GM19324 (cell line): ENCODE measurements at regions not wholly inside any gene's neighbourhood (a gene's known extent, or its start where the extent isn't known, plus 50 kb on each side); places are given as distances from the start of the nearest gene placed in this dataset.
"Not testable (repeated sequence)": the region's sequence is repeated elsewhere in the genome, so short reads cannot be mapped to it uniquely, and the experiment has no call there.

Source experiments
- ATAC-seq: cut with Tn5 transposase; IDR thresholded peaks from one replicate; pipeline ENCODE4 v1.9.1; 2021; ENCODE audit warnings: mild to moderate bottlenecking, moderate library complexity; ENCODE audit not compliant: unreplicated experiment, low FRiP score

GRCh38 chr16:9603316-9603715 lies 511.9 kb downstream of the HAPSTR1 start:
- no peak for ATAC-seq

DNA sequence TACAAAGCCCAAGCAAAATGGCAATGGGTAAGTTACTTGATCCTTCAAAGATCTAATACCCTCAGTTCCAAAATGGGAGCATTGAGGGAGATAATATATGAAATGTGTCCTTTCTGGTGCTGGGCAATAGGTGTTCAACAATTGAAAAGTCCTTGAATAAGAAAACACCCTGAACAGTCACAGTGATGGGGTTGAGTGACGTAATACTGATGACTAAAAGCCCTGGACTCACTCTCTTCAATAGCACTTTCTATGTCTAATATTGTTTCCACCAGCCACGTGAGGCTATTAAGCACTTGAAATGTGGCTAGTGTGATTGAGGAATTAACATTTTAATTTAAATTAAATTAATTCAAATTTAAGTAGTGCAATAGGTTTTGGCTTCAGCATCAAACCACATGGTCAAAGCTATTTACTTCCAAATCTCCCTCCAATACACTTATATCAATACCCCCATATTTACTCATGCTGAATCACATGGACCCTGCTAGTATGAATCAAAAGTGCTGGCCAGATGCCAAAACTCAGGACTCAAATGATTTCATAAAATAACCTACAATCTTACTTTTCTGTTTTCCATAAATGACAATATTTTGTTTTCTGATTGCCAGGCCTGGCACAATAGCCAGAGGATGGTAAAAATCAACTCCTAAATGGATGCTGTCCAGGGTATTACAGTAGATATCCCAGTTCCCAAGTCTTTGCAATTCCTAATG lies 516.2 kb downstream of the HAPSTR1 start:
- ATAC-seq: no peak

GRCh38 chr16:9610727-9611126 lies 519.3 kb downstream of the HAPSTR1 start:
- no peak for ATAC-seq

- no peak for ATAC-seq
Observed at GRCh38 chr16:9612267-9612666, 520.8 kb downstream of the HAPSTR1 start.

- ATAC-seq: no peak
Observed at GRCh38 chr16:9614389-9614788, 522.9 kb downstream of the HAPSTR1 start.

GRCh38 chr16:9622268-9622667 lies 530.8 kb downstream of the HAPSTR1 start:
- ATAC-seq: no peak

GRCh38 chr16:9625122-9625521 lies 533.7 kb downstream of the HAPSTR1 start:
- ATAC-seq: no peak

DNA sequence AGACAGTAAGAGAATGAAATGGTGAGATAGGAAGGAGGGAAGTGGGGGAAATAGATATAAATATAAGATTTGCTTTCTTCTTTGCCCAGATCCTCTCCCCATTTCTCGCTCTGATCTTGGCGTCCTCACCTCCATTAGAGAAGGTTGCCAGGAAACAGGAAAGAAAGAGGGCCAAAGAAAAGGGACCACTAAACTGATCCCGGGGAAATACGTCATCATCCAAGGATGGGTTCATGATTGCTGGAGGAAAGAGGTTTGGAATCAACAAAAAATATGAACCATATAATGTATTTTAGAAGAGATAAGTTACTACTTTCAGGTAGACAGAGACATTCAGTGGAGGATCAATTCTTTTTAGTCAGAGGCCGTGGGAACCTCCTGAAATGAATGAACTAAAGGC lies 536.0 kb downstream of the HAPSTR1 start:
- ATAC-seq: no peak

DNA sequence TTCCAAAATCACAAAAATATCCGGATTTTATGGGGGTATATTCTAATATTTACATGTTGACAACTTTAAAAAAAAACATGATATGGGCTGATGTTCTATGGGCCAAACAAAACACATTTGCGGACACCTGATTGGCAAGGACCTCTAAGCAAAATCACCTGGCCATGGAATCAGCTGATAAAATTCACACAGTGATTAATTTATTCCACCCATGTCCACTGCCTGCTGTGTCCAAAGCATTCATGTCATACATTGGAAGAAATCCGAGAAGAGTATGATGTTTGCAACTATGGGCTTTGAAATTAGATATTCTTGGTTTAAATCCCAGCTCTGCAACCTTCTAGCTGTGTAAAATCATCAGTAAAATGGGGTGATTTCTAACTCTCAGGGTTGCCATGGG lies 538.7 kb downstream of the HAPSTR1 start:
- no peak for ATAC-seq

- no peak for ATAC-seq
Observed at GRCh38 chr16:9630985-9631384, 539.5 kb downstream of the HAPSTR1 start.

DNA sequence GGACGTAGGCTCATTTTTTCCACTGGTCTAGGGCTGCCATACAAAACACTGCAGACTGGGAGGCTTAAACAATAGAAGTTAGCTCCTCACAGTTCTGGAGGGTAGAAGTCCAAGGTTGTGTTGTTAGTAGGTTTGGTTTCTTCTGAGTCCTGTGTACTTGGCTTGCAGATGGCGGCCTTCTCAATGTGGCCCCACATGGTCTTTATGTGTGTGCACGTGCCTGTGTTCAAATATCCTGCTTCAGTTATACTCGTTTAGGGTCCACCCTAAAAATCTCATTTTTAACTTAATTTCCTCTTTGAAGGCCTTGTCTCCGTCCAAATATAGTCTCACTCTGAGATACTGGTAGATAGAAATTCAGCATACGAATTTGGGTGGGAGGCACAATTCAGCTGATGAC lies 542.4 kb downstream of the HAPSTR1 start:
- ATAC-seq: no peak

GRCh38 chr16:9635150-9635720 lies 543.8 kb downstream of the HAPSTR1 start:
- not testable (repeated sequence) for ATAC-seq

- no peak for ATAC-seq
Observed at GRCh38 chr16:9644258-9644657, 538.0 kb downstream of the GRIN2A start.

DNA sequence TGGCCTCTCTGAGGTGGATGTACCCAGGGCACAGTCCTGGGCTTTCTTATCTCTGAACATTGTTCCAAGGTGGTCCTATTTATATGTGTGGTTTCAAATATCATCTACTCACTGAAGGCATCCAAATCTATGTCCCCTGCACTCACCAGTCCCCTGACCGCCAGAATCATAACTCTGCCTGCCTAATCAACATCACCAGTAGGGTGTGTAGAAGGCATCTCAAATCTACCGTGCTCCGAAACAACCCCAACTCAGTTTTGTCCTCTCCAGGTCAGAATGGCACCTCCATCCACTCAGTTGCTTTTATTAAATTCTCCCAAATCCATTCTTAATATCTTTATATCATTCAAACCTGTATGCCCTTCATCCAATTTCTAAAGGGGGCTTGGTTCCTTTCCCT lies 536.3 kb downstream of the GRIN2A start:
- ATAC-seq: no peak

GRCh38 chr16:9647981-9648701 lies 534.1 kb downstream of the GRIN2A start:
- ATAC-seq: no peak

- ATAC-seq: no peak
Observed at GRCh38 chr16:9650284-9650683, 531.9 kb downstream of the GRIN2A start.

GRCh38 chr16:9655051-9655450 lies 527.2 kb downstream of the GRIN2A start:
- no peak for ATAC-seq

- no peak for ATAC-seq
Observed at GRCh38 chr16:9657641-9658040, 524.6 kb downstream of the GRIN2A start.

- no peak for ATAC-seq
Observed at GRCh38 chr16:9658164-9658563, 524.1 kb downstream of the GRIN2A start.

DNA sequence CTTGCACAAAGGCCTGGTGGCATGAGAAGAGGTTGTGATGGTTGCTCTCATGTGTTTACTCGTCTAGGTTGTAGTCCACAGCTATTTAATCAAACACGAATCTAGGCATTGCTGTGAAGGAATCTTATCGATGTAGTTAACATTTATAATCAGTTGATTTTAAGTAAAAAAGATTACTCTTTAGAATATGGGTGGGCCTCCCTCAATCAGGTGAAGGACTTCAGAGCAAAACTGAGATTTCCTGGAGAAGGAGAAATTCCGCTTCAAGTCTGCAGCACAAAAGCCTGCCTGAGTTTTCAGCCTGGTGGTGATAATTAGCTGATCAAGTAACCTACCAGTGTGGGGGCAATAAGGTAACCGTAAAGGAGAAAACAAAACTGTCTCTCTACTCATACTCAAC lies 523.6 kb downstream of the GRIN2A start:
- no peak for ATAC-seq

GRCh38 chr16:9660898-9661297 lies 521.3 kb downstream of the GRIN2A start:
- no peak for ATAC-seq
